ENCODE measurements at regions not wholly inside any gene's neighbourhood (a gene's known extent, or its start where the extent isn't known, plus 50 kb on each side); places are given as distances from the start of the nearest gene placed in this dataset.
"Not testable (repeated sequence)": the region's sequence is repeated elsewhere in the genome, so short reads cannot be mapped to it uniquely, and the experiment has no call there.

DNA sequence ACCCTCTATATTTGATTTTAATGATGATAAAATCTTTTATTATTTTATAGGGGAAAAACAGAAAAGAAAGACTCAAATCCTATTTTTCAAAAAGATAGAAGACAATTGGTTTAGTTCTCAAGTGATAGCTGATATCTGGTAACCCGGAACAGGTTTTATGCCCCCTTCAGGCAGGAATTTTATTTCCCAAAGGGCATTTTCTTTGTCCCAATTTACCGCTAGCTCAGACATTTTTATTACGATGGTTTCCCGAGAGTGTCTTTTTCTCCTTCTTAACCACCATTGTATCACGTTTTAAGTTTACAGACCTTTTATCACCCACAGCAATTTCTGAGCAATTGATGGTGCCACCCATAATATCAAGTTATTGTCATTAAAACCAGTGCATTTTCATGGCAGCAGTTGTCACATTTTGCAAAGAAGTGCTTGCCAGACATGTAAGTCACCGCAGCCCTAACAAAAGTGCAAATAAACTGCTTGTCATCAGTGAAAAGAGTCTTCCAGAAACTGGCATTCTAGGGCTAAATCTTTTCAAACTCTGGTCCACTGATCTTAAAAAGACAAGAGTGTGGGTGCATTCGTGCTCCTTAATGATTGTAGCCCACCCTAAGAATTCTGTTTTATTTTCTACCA lies 204.8 kb upstream of the VCX start:
- Histone ChIP-seq H3K36me3 (no peaks in the 10 kb centered on the region), H3K4me1 (no peaks in the 10 kb centered on the region), H3K27me3 (no peaks in the 10 kb centered on the region), H3K27ac (no peak overlapping the region), H3K9me3 (peaks cover 0 to under 1% of the 10 kb centered on the region in 2 donors), H3K4me3 (no peak overlapping the region)
- DNase-seq (ENCODE audit: low spot score in 2 of 2), result no peak
- TF ChIP-seq, protein P1, sequence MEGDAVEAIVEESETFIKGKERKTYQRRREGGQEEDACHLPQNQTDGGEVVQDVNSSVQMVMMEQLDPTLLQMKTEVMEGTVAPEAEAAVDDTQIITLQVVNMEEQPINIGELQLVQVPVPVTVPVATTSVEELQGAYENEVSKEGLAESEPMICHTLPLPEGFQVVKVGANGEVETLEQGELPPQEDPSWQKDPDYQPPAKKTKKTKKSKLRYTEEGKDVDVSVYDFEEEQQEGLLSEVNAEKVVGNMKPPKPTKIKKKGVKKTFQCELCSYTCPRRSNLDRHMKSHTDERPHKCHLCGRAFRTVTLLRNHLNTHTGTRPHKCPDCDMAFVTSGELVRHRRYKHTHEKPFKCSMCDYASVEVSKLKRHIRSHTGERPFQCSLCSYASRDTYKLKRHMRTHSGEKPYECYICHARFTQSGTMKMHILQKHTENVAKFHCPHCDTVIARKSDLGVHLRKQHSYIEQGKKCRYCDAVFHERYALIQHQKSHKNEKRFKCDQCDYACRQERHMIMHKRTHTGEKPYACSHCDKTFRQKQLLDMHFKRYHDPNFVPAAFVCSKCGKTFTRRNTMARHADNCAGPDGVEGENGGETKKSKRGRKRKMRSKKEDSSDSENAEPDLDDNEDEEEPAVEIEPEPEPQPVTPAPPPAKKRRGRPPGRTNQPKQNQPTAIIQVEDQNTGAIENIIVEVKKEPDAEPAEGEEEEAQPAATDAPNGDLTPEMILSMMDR (IDR thresholded peaks at IDR 0.05), result no peak
- intact Hi-C loops (cut with DNase I), result no loop called here

DNA sequence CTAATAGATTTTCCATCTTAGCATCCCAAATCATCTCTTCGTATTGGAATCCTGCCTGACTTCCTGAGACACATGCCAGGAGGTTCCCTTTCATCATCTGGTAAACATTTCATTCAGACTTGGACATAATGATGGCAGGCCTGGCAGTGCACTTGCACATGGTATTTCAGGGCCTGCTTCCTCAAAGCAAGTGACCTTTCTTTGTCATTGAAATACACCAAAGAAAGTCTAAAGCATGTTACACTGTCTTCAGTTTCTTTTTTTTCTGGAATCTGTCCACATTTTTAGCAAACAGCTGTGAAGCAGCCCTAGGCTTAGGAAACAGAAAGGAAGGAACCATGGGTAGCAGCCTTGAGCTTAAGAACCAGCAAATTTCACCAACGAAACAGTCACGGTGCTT lies 205.9 kb upstream of the VCX start:
- TF ChIP-seq, protein P1 (IDR thresholded peaks at IDR 0.05), result no peak
- Histone ChIP-seq H3K27me3 (no peaks in the 10 kb centered on the region), H3K27ac (no peak overlapping the region), H3K9me3 (peaks cover 0 to 8% of the 10 kb centered on the region in 2 donors), H3K36me3 (no peaks in the 10 kb centered on the region), H3K4me3 (no peak overlapping the region), H3K4me1 (no peaks in the 10 kb centered on the region)
- intact Hi-C loops (cut with DNase I), result no loop called here
- DNase-seq (ENCODE audit: low spot score in 2 of 2), result no peak

DNA sequence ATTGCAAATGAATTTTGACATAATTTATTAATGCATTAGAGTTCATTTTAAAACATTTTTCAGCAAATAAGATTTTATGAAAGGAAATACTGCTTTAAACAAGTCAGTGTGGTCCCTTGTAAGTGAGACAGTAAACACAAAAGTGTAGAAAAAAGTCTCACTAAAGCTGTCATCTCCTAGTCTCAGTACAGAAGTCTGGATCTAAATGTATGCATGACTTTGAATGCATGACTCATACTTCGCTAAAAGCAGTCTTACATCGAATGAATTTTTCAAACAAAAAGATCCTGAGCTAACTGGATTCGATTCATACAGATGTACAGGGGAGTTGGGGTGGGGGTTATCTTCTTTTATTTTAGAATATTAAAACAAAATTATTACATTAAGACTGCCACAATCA lies 207.4 kb upstream of the VCX start:
- TF ChIP-seq, protein P1 (IDR thresholded peaks at IDR 0.05), result no peak
- Histone ChIP-seq H3K36me3 (no peaks in the 10 kb centered on the region), H3K9me3 (peaks cover 0 to 8% of the 10 kb centered on the region in 2 donors), H3K27me3 (no peaks in the 10 kb centered on the region), H3K27ac (no peak overlapping the region), H3K4me1 (no peaks in the 10 kb centered on the region), H3K4me3 (no peak overlapping the region)
- intact Hi-C loops (cut with DNase I), result no loop called here
- no peak for DNase-seq (ENCODE audit: low spot score in 2 of 2)

DNA sequence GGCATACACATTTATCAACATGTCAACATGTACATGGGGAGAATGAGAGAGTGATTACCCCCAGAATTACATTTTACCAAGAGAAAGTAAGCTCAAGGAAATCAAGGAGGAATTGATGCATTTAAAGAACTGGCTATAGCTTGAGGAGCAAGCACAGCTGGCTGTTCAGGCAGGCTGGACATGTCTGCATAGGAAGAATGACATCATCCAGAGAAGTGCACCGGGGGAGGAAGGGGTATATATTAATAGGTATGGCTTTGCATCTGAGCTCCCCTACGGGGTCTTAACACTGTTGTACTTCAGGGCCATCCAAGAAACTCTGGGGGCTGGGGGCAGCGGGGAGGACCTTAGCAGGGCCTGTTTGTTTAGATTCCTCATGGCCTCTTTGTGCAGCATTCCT lies 222.4 kb upstream of the VCX start:
- TF ChIP-seq, protein P1 (IDR thresholded peaks at IDR 0.05), result no peak
- no peak for DNase-seq (ENCODE audit: low spot score in 2 of 2)
- no peak overlapping the region for H3K27ac ChIP-seq
- no peaks in the 10 kb centered on the region for H3K27me3 ChIP-seq
- no peaks in the 10 kb centered on the region for H3K36me3 ChIP-seq
- intact Hi-C loops (cut with DNase I), result no loop called here
- H3K4me1 ChIP-seq, result no peaks in the 10 kb centered on the region
- H3K9me3 ChIP-seq, result no peaks in the 10 kb centered on the region
- H3K4me3 ChIP-seq, result no peak overlapping the region

DNA sequence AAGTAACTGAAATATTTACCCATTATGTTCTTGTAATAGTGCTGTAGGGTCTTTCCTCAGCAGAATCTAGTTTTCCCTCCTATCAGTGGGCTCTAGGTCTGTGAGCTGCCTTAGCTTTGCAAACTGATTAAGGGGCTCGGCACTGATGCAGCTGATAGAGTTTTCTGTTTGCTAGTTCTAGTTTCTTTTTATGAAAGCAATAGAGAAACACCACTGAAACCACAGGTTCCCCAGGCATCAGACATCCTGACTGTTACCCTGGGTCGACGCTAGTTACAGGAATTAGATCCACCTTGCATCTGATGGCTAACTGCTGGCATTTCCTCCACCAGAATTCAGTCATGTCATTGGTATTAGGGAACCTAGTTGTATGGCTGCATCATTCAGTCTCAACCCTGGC lies 225.0 kb upstream of the VCX start:
- no peak for DNase-seq (ENCODE audit: low spot score in 2 of 2)
- H3K4me1 ChIP-seq, result no peaks in the 10 kb centered on the region
- H3K9me3 ChIP-seq, result no peaks in the 10 kb centered on the region
- no peak overlapping the region for H3K4me3 ChIP-seq
- H3K27me3 ChIP-seq, result no peaks in the 10 kb centered on the region
- intact Hi-C loops (cut with DNase I), result no loop called here
- TF ChIP-seq, protein P1 (IDR thresholded peaks at IDR 0.05), result no peak
- no peaks in the 10 kb centered on the region for H3K36me3 ChIP-seq
- H3K27ac ChIP-seq, result no peak overlapping the region

DNA sequence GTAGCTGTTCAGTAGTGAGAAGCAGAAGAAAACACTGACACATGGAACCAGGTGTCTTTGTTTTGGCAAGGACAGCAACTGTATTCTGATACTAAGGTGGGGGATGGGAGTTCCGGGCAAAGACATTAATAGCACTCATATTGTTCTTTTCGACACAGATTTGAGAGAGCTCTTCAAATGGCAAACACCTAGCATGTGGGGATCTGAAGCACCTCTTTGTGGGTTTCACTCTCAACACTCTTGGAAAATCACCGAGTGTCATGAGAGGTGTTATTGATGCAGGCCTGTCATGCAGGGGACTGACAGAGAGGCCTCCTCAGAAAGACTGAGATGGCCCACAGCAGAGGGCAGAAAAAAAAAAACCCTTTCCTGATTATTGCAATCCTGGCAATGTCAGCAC lies 228.4 kb upstream of the VCX start:
- Histone ChIP-seq H3K4me3 (no peak overlapping the region), H3K4me1 (no peaks in the 10 kb centered on the region), H3K9me3 (no peaks in the 10 kb centered on the region), H3K27me3 (no peaks in the 10 kb centered on the region), H3K27ac (no peak overlapping the region), H3K36me3 (no peaks in the 10 kb centered on the region)
- DNase-seq (ENCODE audit: low spot score in 2 of 2), result no peak
- intact Hi-C loops (cut with DNase I), result no loop called here
- TF ChIP-seq, protein P1 (IDR thresholded peaks at IDR 0.05), result no peak

DNA sequence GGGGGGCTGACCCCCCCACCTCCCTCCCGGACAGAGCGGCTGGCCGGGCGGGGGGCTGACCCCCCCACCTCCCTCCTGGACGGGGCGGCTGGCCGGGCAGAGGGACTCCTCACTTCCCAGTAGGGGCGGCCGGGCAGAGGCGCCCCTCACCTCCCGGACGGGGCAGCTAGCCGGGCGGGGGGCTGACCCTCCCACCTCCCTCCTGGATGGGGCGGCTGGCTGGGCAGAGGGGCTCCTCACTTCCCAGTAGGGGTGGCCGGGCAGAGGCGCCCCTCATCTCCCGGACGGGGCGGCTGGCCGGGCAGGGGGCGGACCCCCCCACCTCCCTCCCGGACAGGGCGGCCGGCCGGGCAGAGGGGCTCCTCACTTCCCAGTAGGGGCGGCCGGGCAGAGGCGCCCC lies 234.3 kb upstream of the VCX start:
- H3K36me3 ChIP-seq; DNase-seq (ENCODE audit: low spot score in 2 of 2); intact Hi-C loops (cut with DNase I); H3K9me3 ChIP-seq; H3K4me1 ChIP-seq; H3K27ac ChIP-seq; H3K4me3 ChIP-seq; H3K27me3 ChIP-seq: not testable (repeated sequence)
